GM12873 (cell line): ENCODE measurements at regions not wholly inside any gene's neighbourhood (a gene's known extent, or its start where the extent isn't known, plus 50 kb on each side); places are given as distances from the start of the nearest gene placed in this dataset.

ENCODE experiments used
- CTCF ChIP-seq: IDR thresholded peaks from 2 replicates; pipeline ENCODE4 v1.5.1; 2012; ENCODE audit warnings: low read depth, mild to moderate bottlenecking, moderate library complexity, low read length, control low read depth; ENCODE audit not compliant: insufficient read depth; ENCODE audit errors: missing control alignments

GRCh38 chr15:95043933-95044313 lies 812.6 kb downstream of the MCTP2 start:
- no peak for TF ChIP-seq CTCF

GRCh38 chr15:95044745-95045417 lies 813.5 kb downstream of the MCTP2 start:
- no peak for TF ChIP-seq CTCF

- no peak for TF ChIP-seq CTCF
Observed at GRCh38 chr15:95051861-95052260, 820.5 kb downstream of the MCTP2 start.

GRCh38 chr15:95059346-95059905 lies 828.1 kb downstream of the MCTP2 start:
- TF ChIP-seq CTCF = no peak

- no peak for TF ChIP-seq CTCF
Observed at GRCh38 chr15:95068701-95069521, 837.5 kb downstream of the MCTP2 start.

GRCh38 chr15:95075792-95076677 lies 844.7 kb downstream of the MCTP2 start:
- TF ChIP-seq CTCF = no peak
